ENCODE measurements at regions not wholly inside any gene's neighbourhood (a gene's known extent, or its start where the extent isn't known, plus 50 kb on each side); places are given as distances from the start of the nearest gene placed in this dataset.

DNA sequence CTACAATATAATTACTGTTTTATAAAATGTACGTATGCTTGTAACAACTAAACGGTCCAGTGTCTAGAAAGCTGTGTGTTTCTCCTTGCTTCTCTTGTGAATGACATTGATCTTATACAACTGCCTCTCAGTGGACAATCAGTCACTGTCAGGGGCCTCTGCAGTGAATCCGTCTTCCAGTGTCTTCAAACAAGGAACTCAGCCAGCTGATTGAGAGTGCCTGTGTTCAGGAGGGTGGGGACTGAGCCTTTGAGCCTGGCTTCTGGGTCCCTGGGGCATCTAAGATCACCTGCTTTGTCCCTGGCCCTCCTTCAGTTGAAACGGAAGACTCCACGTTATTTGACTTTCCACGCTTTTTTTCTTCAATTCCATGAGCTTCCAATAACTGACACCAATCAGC, 133.1 kb upstream of the SFSWAP start:
- Mint-ChIP-seq H3K9me3 (ENCODE audit: low read depth) (no peaks in the 10 kb centered on the region), H3K27me3 (peaks cover 14% of the 10 kb centered on the region), H3K4me1 (no peaks in the 10 kb centered on the region), H3K27ac (no peak overlapping the region), H3K4me3 (no peak overlapping the region), H3K36me3 (ENCODE audit: low read depth) (no peaks in the 10 kb centered on the region)
- no peak for DNase-seq
- intact Hi-C loops (cut with DNase I, micrococcal nuclease), result no loop called here
- ChIA-PET CTCF (no interaction called here), POLR2A (no interaction called here)
- ATAC-seq, result no peak

GRCh38 chr12:131578828-131579470, 131.9 kb upstream of the SFSWAP start:
- Mint-ChIP-seq H3K36me3 (ENCODE audit: low read depth) (no peaks in the 10 kb centered on the region), H3K27me3 (peaks cover 19% of the 10 kb centered on the region), H3K9me3 (ENCODE audit: low read depth) (no peaks in the 10 kb centered on the region), H3K4me3 (no peak overlapping the region), H3K4me1 (no peaks in the 10 kb centered on the region), H3K27ac (no peak overlapping the region)
- CTCF ChIA-PET, result no interaction called here
- DNase-seq (no peak), ATAC-seq (no peak)
- POLR2A ChIA-PET, result no interaction called here
- intact Hi-C loops (cut with DNase I, micrococcal nuclease), result no loop called here

- intact Hi-C loops (cut with DNase I, micrococcal nuclease), result no loop called here
- peaks cover 16% of the 10 kb centered on the region for H3K27me3 Mint-ChIP-seq
- ChIA-PET POLR2A (interaction anchor here (0.7 kb wide), 1 partner anchor 111 kb away, joined by 4 read pairs; no protein-coding TSS in a partner anchor), CTCF (interaction anchor here (0.7 kb wide), 1 partner anchor 168 kb away, joined by 3 read pairs; no protein-coding TSS in a partner anchor)
- ATAC-seq, result no peak
- H3K36me3 Mint-ChIP-seq (ENCODE audit: low read depth), result no peaks in the 10 kb centered on the region
- H3K4me3 Mint-ChIP-seq, result no peak overlapping the region
- no peaks in the 10 kb centered on the region for H3K4me1 Mint-ChIP-seq
- no peak overlapping the region for H3K27ac Mint-ChIP-seq
- H3K9me3 Mint-ChIP-seq (ENCODE audit: low read depth), result peaks cover 4% of the 10 kb centered on the region
- no peak for DNase-seq
These were observed 127.7 kb upstream of the SFSWAP start for GRCh38 chr12:131583090-131583712.

DNA sequence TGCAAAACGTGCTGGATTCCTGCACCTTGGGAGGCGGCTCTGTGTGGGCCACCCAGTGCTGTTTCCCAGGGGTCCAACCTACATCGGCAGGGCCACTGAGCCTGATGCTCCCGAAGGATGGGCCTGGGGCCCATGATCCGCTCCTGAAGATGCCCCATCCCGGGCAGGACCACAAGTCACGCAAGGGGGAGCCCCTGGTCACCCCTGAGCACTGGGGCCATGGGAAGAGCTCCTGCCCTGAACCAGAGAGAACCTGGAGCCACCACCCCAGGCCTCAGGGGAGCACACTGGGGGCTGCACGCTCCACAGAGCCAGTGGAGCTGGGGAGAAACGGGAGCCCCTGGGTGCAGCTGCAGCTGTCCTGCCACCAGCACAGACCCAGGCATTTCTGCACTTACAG, 124.6 kb upstream of the SFSWAP start:
- Mint-ChIP-seq H3K27me3 (peaks cover 7% of the 10 kb centered on the region), H3K4me3 (no peak overlapping the region), H3K9me3 (ENCODE audit: low read depth) (peaks cover 4% of the 10 kb centered on the region), H3K4me1 (no peaks in the 10 kb centered on the region), H3K36me3 (ENCODE audit: low read depth) (no peaks in the 10 kb centered on the region), H3K27ac (no peak overlapping the region)
- DNase-seq (no peak), ATAC-seq (no peak)
- POLR2A ChIA-PET, result no interaction called here
- CTCF ChIA-PET, result no interaction called here
- intact Hi-C loops (cut with DNase I, micrococcal nuclease), result no loop called here

GRCh38 chr12:131586761-131587160, 124.1 kb upstream of the SFSWAP start:
- Mint-ChIP-seq H3K9me3 (ENCODE audit: low read depth) (peaks cover 4% of the 10 kb centered on the region), H3K4me3 (no peak overlapping the region), H3K36me3 (ENCODE audit: low read depth) (no peaks in the 10 kb centered on the region), H3K4me1 (no peaks in the 10 kb centered on the region), H3K27me3 (peaks cover 7% of the 10 kb centered on the region), H3K27ac (no peak overlapping the region)
- intact Hi-C loops (cut with DNase I, micrococcal nuclease), result no loop called here
- POLR2A ChIA-PET, result no interaction called here
- CTCF ChIA-PET, result no interaction called here
- ATAC-seq, result no peak
- no peak for DNase-seq

DNA sequence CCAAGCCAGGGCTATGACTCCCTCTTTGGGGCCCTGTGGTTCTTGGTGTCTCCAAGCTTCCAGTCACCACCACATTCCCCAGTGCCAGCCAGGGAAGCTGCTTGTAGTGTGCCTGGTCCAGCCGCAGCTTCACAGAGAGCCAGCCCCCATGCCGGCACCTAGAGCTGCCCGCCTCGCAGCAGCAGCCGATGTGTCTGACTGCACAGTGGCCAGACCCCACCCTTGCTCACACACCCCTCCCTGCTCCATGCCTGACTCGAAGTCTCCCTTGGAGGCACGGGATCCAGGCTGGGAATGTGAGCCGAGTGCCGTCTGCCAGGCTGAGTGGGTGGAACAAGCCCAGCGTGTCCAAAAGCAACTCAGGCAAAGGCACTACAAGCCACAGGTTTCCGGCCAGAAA, 123.3 kb upstream of the SFSWAP start:
- ChIA-PET POLR2A (no interaction called here), CTCF (no interaction called here)
- no peak overlapping the region for H3K4me3 Mint-ChIP-seq
- no peaks in the 10 kb centered on the region for H3K36me3 Mint-ChIP-seq (ENCODE audit: low read depth)
- H3K4me1 Mint-ChIP-seq, result no peaks in the 10 kb centered on the region
- ATAC-seq (no peak), DNase-seq (no peak)
- peaks cover 4% of the 10 kb centered on the region for H3K9me3 Mint-ChIP-seq (ENCODE audit: low read depth)
- intact Hi-C loops (cut with DNase I, micrococcal nuclease), result no loop called here
- H3K27ac Mint-ChIP-seq, result no peak overlapping the region
- peaks cover 7% of the 10 kb centered on the region for H3K27me3 Mint-ChIP-seq

DNA sequence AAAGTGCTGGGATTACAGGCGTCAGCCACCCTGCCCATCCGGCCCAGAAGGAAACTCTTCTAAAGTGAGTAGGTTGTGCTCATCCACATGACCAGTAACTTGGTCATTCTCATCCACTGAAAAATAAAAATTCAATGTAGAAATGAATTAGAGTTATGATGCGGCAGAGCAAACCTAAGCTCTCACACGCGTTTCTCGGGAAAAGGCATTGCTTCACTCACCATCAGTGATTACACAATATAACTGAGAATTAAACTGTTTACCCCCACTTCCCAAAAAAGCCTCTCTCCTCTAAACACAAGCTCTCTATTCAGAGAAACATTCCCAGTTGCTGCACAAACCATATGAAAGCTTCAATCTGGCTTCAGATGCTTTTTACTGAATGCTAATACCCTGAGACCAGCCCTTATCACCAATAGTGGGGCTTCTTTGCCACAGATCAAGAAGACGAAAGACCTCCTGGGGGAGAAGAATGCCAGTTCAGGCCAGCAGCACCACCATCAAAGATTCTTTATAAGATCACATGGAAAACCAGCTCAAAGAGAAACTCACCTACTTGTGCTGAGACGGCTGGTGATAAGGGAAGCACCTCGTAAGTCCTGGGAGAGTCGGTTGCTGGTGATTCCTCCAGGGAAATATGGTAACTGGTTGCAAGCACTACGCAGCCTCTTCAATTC, 121.5 kb upstream of the SFSWAP start:
- Mint-ChIP-seq H3K36me3 (ENCODE audit: low read depth) (no peaks in the 10 kb centered on the region), H3K27ac (no peak overlapping the region), H3K27me3 (no peaks in the 10 kb centered on the region), H3K4me1 (peaks cover 11% of the 10 kb centered on the region), H3K4me3 (no peak overlapping the region), H3K9me3 (ENCODE audit: low read depth) (peaks cover 4% of the 10 kb centered on the region)
- DNase-seq, result no peak
- ChIA-PET CTCF (no interaction called here), POLR2A (no interaction called here)
- intact Hi-C loops (cut with DNase I, micrococcal nuclease), result no loop called here
- ATAC-seq, result no peak

- POLR2A ChIA-PET, result no interaction called here
These were observed 120.9 kb upstream of the SFSWAP start for GRCh38 chr12:131589966-131590365.

GRCh38 chr12:131591136-131591535, 119.8 kb upstream of the SFSWAP start:
- Mint-ChIP-seq H3K4me1 (peaks cover 11% of the 10 kb centered on the region), H3K9me3 (ENCODE audit: low read depth) (peaks cover 4% of the 10 kb centered on the region), H3K4me3 (no peak overlapping the region), H3K27me3 (no peaks in the 10 kb centered on the region), H3K27ac (no peak overlapping the region), H3K36me3 (ENCODE audit: low read depth) (no peaks in the 10 kb centered on the region)
- POLR2A ChIA-PET, result no interaction called here
- DNase-seq (no peak), ATAC-seq (no peak)
- CTCF ChIA-PET, result interaction anchor here (0.6 kb wide), 1 partner anchor 766 kb away, joined by 3 read pairs; no protein-coding TSS in a partner anchor
- intact Hi-C loops (cut with DNase I, micrococcal nuclease), result no loop called here

More at GRCh38 chr12:131589966-131590365, 120.9 kb upstream of the SFSWAP start:
- Mint-ChIP-seq H3K36me3 (ENCODE audit: low read depth) (no peaks in the 10 kb centered on the region), H3K4me1 (peaks cover 11% of the 10 kb centered on the region), H3K27me3 (no peaks in the 10 kb centered on the region), H3K9me3 (ENCODE audit: low read depth) (peaks cover 4% of the 10 kb centered on the region), H3K4me3 (no peak overlapping the region), H3K27ac (no peak overlapping the region)
- no peak for DNase-seq
- intact Hi-C loops (cut with DNase I, micrococcal nuclease), result no loop called here
- ATAC-seq, result no peak
- CTCF ChIA-PET, result no interaction called here

DNA sequence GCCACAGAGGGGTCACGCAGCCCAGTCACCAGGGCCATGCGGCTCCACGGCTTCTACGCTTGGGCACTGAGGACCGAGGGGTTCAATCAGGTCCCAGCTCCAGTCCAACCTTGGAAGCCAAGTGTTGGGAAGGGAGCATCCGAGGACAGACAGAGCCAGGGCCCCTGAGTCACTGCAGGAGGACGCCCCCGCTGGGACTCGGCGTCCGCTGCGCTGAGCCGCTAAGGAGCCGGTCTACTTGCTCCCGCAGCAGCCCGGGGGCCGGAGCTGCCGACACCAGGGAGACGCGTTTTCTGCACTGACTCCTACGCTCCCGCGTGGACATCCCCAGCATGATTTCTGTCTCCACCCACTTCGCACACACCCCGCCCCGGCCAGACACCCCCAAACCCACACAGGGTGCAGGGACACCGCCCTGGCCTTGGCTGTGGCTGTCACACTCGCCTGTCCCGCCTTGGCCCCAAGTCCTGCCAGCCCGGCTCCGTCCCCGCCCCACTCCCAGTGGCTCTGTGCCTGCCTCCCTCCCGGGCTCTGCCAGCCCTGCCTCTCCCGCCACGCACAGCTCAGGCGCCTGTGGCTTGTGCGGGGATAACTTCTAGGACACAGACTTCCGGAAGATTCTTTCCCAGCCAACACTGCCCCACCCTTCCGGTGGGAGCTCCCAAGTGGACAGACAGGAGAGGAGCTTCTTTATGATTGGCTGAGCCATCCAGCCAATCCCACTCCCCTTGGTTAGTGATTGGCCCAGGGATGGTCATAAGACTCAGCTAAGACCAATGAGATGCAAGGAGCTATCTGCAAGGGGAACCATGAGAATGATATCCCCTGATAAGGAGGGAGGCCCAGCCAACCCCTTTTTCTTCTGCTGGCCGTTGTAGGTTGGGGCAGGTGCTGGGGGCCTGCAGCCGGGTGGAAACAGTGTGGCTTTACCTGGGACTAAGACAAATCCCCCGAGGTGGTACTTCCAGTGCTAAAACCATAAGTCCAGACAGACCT, 118.9 kb upstream of the SFSWAP start:
- CTCF ChIA-PET, result interaction anchor here (0.6 to 0.7 kb wide), 2 partner anchors 308 to 844 kb away, joined by 3 read pairs; no protein-coding TSS in a partner anchor
- Mint-ChIP-seq H3K27ac (no peak overlapping the region), H3K9me3 (ENCODE audit: low read depth) (peaks cover 4% of the 10 kb centered on the region), H3K36me3 (ENCODE audit: low read depth) (no peaks in the 10 kb centered on the region), H3K4me1 (peaks cover 11% of the 10 kb centered on the region), H3K27me3 (no peaks in the 10 kb centered on the region), H3K4me3 (no peak overlapping the region)
- no peak for ATAC-seq
- POLR2A ChIA-PET, result interaction anchor here (0.6 kb wide), 1 partner anchor 57 kb away, joined by 3 read pairs; no protein-coding TSS in a partner anchor
- no peak for DNase-seq
- intact Hi-C loops (cut with DNase I, micrococcal nuclease), result no loop called here

DNA sequence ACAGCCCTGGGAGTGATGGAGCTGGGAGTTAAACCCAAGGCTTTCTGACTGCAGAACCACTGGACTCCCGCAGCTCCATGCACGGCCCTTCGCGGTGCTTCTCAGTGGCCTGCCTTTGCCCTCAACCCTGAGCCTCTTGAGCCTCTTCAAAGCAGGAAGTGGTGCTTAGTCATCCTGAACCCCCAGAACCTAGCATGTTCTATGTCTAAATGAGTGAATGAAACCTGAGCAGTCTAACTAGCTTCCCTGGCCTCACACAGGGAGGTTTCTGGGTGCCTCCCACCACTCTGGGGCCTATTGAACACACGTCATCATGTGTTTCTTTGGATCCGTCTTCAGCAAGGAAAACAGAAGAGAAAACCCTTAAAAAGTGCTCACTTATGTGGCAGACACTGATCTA, 117.9 kb upstream of the SFSWAP start:
- CTCF ChIA-PET, result interaction anchor here (0.7 kb wide), 2 partner anchors 17 to 307 kb away, joined by 3 to 4 read pairs; no protein-coding TSS in a partner anchor

More for the DNA sequence above, 117.9 kb upstream of the SFSWAP start:
- intact Hi-C loops (cut with DNase I, micrococcal nuclease), result no loop called here
- DNase-seq (peak; percentile 59), ATAC-seq (peak; percentile 98)
- H3K4me3 Mint-ChIP-seq, result no peak overlapping the region
- peaks cover 11% of the 10 kb centered on the region for H3K4me1 Mint-ChIP-seq
- POLR2A ChIA-PET, result interaction anchor here (0.6 kb wide), 1 partner anchor 58 kb away, joined by 3 read pairs; no protein-coding TSS in a partner anchor
- no peaks in the 10 kb centered on the region for H3K9me3 Mint-ChIP-seq (ENCODE audit: low read depth)
- H3K27ac Mint-ChIP-seq, result no peak overlapping the region
- no peaks in the 10 kb centered on the region for H3K27me3 Mint-ChIP-seq
- H3K36me3 Mint-ChIP-seq (ENCODE audit: low read depth), result no peaks in the 10 kb centered on the region
